Muscle of leg (tissue), 3 donors: ENCODE measurements at regions not wholly inside any gene's neighbourhood (a gene's known extent, or its start where the extent isn't known, plus 50 kb on each side); places are given as distances from the start of the nearest gene placed in this dataset.
"Not testable (repeated sequence)": the region's sequence is repeated elsewhere in the genome, so short reads cannot be mapped to it uniquely, and the experiment has no call there.

Source experiments
- DNase-seq: peaks from one replicate; pipeline ENCODE4 v3.0.0; 2013
- H3K27ac ChIP-seq: one replicate; pipeline ENCODE4 v1.5.1; 2013; ENCODE audit warnings: mild to moderate bottlenecking, low read length, control low read depth
- H3K27me3 ChIP-seq: one replicate; pipeline ENCODE4 v1.6.1; 2013; ENCODE audit warnings: low read length; ENCODE audit not compliant: control insufficient read depth, insufficient read depth
- H3K36me3 ChIP-seq: one replicate; pipeline ENCODE4 v1.6.1; 2013; ENCODE audit warnings: low read length; ENCODE audit not compliant: control insufficient read depth, insufficient read depth
- H3K4me1 ChIP-seq: one replicate; pipeline ENCODE4 v1.6.1; 2013; ENCODE audit warnings: low read length; ENCODE audit not compliant: control insufficient read depth, insufficient read depth
- H3K4me3 ChIP-seq: one replicate; pipeline ENCODE4 v1.5.1; 2013; ENCODE audit warnings: low read length, control low read depth
- H3K9me3 ChIP-seq: replicated peaks from 2 replicates; pipeline ENCODE4 v1.6.1; 2013; ENCODE audit warnings: low read depth, low read length; ENCODE audit not compliant: control insufficient read depth
- WGBS: methylation state at CpG from one replicate; pipeline ENCODE4 v1.1.5; 2013; ENCODE audit warnings: missing lambda C conversion rate; ENCODE audit not compliant: insufficient coverage; 5-methylcytosine and 5-hydroxymethylcytosine counted together

DNA sequence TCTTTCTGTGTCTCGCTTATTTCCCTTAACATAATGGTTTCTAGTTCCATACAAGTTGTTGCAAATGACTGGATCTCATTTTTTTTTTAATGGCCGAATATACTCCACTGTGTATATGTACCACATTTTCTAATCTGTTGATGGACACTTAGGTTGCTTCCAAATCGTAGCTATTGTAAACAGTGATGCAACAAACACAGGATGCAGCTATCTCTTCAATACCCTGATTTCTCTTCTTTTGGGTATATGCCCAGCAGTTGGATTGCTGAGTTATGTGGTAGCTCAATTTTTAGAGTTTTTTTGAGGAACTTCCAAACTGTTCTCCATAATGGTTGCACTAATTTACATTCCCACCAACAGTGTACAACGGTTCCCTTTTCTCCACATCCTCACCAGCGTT is 100.4 kb upstream of the CHORDC1 start:
- H3K4me1 ChIP-seq: no peaks in the 10 kb centered on the region
- no peak overlapping the region for H3K27ac ChIP-seq
- H3K27me3 ChIP-seq: no peaks in the 10 kb centered on the region
- H3K4me3 ChIP-seq: no peak overlapping the region
- H3K36me3 ChIP-seq: no peaks in the 10 kb centered on the region
- no peak for DNase-seq
- WGBS: no CpG with 5 or more reads among the region's 5 CpGs
- H3K9me3 ChIP-seq: peaks cover 3% of the 10 kb centered on the region

DNA sequence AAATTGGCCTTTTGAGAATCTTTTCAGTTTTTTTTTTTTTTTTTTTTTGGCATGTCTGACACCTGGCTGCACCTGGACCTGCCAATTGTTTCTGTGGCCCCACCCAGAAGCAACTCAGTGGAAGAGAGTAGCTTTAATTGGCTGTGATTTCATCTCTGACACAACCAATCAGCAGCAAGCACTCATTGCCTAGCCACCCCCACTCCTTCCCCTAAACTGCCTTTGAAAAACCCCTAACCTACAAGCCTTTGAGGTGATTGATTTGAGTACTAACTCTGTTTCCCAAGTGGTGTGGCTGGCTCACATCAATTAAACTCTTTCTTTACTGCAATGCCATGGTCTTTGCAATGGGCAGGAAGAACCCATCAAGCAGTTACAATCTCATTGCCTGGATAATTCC is 98.2 kb upstream of the CHORDC1 start:
- Histone ChIP-seq H3K27me3 (no peaks in the 10 kb centered on the region), H3K4me1 (no peaks in the 10 kb centered on the region), H3K4me3 (no peak overlapping the region), H3K27ac (no peak overlapping the region), H3K36me3 (no peaks in the 10 kb centered on the region), H3K9me3 (peaks cover 3% of the 10 kb centered on the region)
- no peak for DNase-seq

DNA sequence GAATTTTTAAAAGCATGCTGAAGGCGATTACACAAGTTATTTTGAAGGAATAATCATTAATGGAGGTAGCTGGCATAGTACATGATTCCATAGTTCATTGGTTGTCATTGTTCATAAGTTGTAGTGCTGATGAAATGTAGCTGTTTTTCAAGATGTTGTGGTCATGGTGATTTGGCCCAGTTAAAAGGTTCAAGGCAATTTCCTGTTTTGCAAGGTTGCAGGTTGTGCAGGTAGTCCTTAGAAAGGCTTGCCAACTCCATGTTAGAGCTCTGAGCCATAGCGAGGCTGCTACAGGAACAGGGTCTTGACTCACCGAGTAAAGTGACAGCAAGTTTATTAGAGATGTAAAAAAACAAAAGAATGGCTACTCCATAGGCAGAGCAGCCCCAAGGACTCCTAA is 95.8 kb upstream of the CHORDC1 start:
- H3K4me3 ChIP-seq: no peak overlapping the region
- no peaks in the 10 kb centered on the region for H3K4me1 ChIP-seq
- no peaks in the 10 kb centered on the region for H3K27me3 ChIP-seq
- DNase-seq: no peak
- peaks cover 3% of the 10 kb centered on the region for H3K9me3 ChIP-seq
- WGBS: 94% methylated on average over 2 of the region's 3 CpGs
- no peaks in the 10 kb centered on the region for H3K36me3 ChIP-seq
- no peak overlapping the region for H3K27ac ChIP-seq

DNA sequence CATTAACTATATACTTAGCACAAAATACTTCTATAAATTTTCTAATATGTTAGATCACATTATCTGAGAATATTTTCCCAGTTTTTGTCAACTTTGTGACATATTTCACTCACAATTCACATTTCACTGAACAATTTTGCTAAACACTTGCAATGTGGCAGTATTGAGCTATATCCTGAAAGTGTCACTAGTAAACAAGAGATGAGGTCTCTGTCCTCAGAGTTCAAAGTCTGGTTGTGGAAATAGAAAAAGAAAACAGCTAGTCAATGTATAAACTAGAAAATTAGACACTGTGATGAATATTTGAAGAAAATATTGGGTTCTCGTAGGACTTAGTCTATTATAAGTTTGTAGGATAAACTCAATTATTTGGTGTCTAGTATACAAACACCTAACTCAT is 87.4 kb upstream of the CHORDC1 start:
- H3K9me3 ChIP-seq: no peaks in the 10 kb centered on the region
- H3K27me3 ChIP-seq: no peaks in the 10 kb centered on the region
- H3K4me1 ChIP-seq: no peaks in the 10 kb centered on the region
- WGBS: no CpG with 5 or more reads among the region's 1 CpG
- no peaks in the 10 kb centered on the region for H3K36me3 ChIP-seq
- H3K27ac ChIP-seq: no peak overlapping the region
- H3K4me3 ChIP-seq: no peak overlapping the region
- peak; percentile 5 for DNase-seq

DNA sequence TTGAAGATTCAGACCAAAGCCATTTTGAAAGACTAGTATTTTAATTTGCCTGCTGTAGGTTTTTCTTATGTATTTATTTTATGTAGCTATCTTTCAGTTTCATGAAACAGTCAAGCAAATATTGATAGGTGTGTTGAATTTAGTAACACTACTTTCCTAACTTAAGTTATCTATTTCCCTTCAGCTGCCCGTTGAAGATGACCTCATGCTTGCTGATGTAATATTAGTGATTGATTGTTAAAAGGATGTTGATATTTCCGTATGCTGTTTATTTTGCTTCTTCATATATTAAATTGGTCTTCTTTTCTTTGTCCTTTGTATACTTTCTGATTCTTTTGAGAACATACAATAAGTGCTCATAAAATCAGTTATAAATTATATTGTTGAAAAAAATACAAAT is 86.8 kb upstream of the CHORDC1 start:
- Histone ChIP-seq H3K4me1 (no peaks in the 10 kb centered on the region), H3K36me3 (no peaks in the 10 kb centered on the region), H3K27ac (no peak overlapping the region), H3K4me3 (no peak overlapping the region), H3K27me3 (no peaks in the 10 kb centered on the region), H3K9me3 (no peaks in the 10 kb centered on the region)
- WGBS: no CpG with 5 or more reads among the region's 2 CpGs
- no peak for DNase-seq

DNA sequence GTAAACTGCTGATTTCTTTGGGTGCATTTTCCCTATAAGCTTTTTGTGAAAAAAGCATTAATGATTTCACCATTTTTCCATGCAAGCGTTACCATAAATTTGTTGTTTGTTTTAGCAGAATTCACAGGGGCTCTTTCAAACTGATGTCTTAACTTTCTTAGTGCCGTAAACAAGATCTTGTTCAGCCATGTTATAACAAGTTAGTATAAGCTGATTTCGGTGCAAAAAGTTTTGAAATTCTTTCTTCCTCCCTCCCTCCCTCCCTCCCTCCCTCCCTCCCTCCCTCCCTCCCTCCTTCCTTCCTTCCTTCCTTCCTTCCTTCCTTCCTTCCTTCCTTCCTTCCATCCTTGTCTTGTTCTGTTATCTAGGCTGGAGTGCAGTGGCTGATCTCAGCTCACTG is 71.7 kb upstream of the CHORDC1 start:
- WGBS: no CpG with 5 or more reads among the region's 3 CpGs
- no peak for DNase-seq
- no peaks in the 10 kb centered on the region for H3K27me3 ChIP-seq

DNA sequence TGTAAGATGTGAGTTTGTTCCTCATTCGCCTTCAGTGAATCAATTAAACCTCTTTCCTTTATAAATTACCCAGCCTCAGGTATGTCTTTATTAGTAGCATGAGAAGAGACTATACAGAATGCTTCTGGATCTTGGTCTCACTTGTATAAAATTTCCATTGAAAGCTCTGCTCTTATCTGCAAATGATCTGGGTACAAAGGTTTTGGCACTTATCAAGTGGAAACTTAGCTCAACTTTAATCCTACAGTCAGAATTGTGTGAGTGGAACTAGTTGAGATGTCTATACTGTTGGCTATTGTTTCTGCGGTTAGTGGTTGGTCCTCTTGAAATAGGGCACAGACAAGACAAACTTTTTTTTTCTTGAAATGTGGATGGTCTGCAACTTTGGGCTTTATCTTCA is 71.2 kb upstream of the CHORDC1 start:
- Histone ChIP-seq H3K27me3 (no peaks in the 10 kb centered on the region), H3K27ac (no peak overlapping the region), H3K4me1 (no peaks in the 10 kb centered on the region), H3K36me3 (no peaks in the 10 kb centered on the region), H3K9me3 (no peaks in the 10 kb centered on the region), H3K4me3 (no peak overlapping the region)
- no peak for DNase-seq
- no CpG with 5 or more reads among the region's 2 CpGs for WGBS

More for the DNA sequence above, 71.7 kb upstream of the CHORDC1 start:
- no peaks in the 10 kb centered on the region for H3K36me3 ChIP-seq
- H3K9me3 ChIP-seq: no peaks in the 10 kb centered on the region
- no peak overlapping the region for H3K4me3 ChIP-seq
- H3K27ac ChIP-seq: no peak overlapping the region
- H3K4me1 ChIP-seq: no peaks in the 10 kb centered on the region

DNA sequence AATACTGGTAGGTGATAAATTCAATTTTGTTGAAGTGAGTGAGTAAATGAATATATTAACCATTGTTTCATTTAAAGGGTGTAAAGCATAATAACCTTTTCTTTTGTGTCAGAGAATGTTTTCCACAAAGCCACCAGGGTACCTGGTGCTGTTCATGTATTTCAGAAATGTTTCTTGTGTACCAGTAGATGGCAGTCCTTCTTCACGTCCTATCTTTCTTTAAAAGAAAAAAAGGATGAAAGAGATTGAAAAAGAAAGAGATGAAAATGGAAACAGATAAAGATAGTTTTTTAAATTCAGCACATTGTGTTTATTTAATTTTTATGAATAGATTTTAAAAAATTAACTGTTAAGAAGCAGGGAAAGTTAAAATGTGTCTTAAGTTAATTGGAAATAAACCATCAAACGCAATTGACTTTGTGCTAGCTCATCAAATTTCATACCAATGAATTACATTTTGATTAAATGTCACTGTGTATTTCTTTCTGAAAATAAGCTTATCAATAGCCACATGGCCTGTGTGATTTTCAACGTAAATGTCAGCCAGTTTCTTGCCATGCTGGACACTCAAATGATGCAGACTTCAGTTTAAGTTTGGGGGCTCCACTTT is 65.5 kb upstream of the CHORDC1 start:
- WGBS: 60% methylated on average over 1 of the region's 3 CpGs
- H3K4me1 ChIP-seq: no peaks in the 10 kb centered on the region
- H3K36me3 ChIP-seq: no peaks in the 10 kb centered on the region
- H3K9me3 ChIP-seq: no peaks in the 10 kb centered on the region
- peak; percentile 44 for DNase-seq
- no peak overlapping the region for H3K27ac ChIP-seq
- H3K27me3 ChIP-seq: no peaks in the 10 kb centered on the region
- no peak overlapping the region for H3K4me3 ChIP-seq

DNA sequence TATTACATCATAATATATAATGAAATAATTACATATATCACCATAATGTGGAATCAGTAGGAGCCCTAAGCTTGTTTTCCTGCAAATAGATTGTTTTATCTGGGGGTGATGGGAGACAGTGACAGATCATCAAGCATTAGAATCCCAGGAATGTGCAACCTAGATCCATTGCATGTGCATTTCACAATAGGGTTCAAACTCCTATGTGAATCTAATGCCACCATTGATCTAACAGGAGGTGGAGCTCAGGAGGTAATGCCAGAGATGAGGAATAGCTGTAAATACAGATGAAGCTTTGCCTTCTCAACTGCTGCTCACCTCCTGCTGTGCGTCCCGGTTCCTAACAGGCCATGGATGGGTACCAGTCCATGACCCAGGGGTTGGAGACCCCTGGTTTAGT is 63.8 kb upstream of the CHORDC1 start:
- WGBS: 70% methylated on average over 2 of the region's 2 CpGs
- Histone ChIP-seq H3K27me3 (no peaks in the 10 kb centered on the region), H3K27ac (no peak overlapping the region), H3K4me3 (no peak overlapping the region), H3K4me1 (no peaks in the 10 kb centered on the region), H3K9me3 (no peaks in the 10 kb centered on the region), H3K36me3 (no peaks in the 10 kb centered on the region)
- DNase-seq: no peak

DNA sequence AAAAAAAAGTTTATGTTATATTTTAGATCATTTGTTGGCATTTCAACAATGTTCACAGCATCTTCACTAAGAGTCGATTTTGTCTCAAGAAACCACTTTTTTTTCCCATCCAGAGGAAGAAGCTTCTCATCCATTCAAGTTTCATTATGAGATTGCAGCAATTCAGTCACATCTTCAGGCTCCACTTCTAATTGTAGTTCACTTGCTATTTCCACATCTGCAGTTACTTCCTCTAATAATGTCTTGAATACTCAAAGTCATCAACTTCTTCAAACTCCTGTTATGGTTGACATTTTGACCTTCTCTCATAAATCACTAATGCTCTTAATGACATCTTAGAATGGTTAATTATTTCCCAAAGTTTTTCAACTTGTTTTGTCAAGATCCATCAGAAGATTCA is 61.3 kb upstream of the CHORDC1 start:
- WGBS: 86% methylated on average over 1 of the region's 1 CpG
- H3K9me3 ChIP-seq: no peaks in the 10 kb centered on the region
- peak; percentile 1 for DNase-seq
- H3K27me3 ChIP-seq: no peaks in the 10 kb centered on the region
- no peak overlapping the region for H3K27ac ChIP-seq
- no peak overlapping the region for H3K4me3 ChIP-seq
- no peaks in the 10 kb centered on the region for H3K4me1 ChIP-seq
- no peaks in the 10 kb centered on the region for H3K36me3 ChIP-seq

DNA sequence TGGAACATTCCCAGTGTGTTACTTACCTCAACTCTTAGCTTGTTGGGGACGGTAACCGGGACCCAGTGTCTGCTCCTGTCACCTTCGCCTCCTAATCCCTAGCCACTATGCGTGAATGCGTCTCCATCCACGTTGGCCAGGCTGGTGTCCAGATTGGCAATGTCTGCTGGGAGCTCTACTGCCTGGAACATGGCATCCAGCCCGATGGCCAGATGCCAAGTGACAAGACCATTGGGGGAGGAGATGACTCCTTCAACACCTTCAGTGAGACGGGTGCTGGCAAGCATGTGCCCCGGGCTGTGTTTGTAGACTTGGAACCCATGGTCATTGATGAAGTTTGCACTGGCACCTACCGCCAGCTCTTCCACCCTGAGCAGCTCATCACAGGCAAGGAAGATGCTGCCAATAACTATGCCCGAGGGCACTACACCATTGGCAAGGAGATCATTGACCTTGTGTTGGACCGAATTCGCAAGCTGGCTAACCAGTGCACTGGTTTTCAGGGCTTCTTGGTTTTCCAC is 59.8 kb upstream of the CHORDC1 start:
- not testable (repeated sequence) for DNase-seq, H3K9me3 ChIP-seq, H3K4me1 ChIP-seq, H3K4me3 ChIP-seq, H3K27ac ChIP-seq, H3K27me3 ChIP-seq, H3K36me3 ChIP-seq
- WGBS: 96% methylated on average over 9 of the region's 13 CpGs
